ENCODE measurements at regions not wholly inside any gene's neighbourhood (a gene's known extent, or its start where the extent isn't known, plus 50 kb on each side); places are given as distances from the start of the nearest gene placed in this dataset.

DNA sequence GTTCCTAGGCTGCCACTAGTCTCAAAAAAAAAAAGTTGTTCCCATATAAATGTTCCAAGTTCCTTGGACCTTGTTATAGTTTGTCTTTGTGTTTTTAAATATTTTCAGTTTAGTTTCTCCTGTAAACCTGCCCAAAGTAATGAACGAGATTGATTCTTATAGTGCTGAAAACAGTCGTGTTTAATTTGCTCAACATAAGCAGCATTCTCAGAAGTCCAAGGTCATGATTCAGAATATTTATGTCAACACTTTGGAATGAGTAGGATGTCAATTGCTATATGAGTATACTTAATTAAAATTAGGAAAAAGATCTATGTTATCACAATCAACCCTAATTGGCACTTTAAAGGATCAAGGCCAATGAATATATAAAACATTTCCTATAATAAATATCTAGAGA lies 510.9 kb downstream of the PPP4R3C start:
- Histone ChIP-seq H3K9ac (ENCODE audit: low read length) (no peak overlapping the region), H3F3A (ENCODE audit: low read length, unreplicated experiment) (no peaks in the 10 kb centered on the region), H3K9me3 (ENCODE audit: low read length) (no peaks in the 10 kb centered on the region), H3K4me3 (ENCODE audit: low read length) (no peak overlapping the region), H4K20me1 (ENCODE audit: low read length) (no peaks in the 10 kb centered on the region), H3K4me1 (ENCODE audit: insufficient read depth, low read length) (no peaks in the 10 kb centered on the region), H3K9me2 (replicated peaks; ENCODE audit: low read length) (no peaks in the 10 kb centered on the region), H2AFZ (ENCODE audit: low read length) (no peak overlapping the region), H3K36me3 (ENCODE audit: low read depth, low read length) (no peaks in the 10 kb centered on the region), H3K79me2 (ENCODE audit: low read length) (no peaks in the 10 kb centered on the region), H3K27me3 (ENCODE audit: low read length) (no peaks in the 10 kb centered on the region), H3K4me2 (ENCODE audit: low read length) (no peak overlapping the region), H3K27ac (ENCODE audit: low read length) (no peak overlapping the region)
- no peak for DNase-seq
- ChIA-PET POLR2A (ENCODE audit: unreplicated experiment) (no interaction called here), CTCF (no interaction called here)
- no peak for ATAC-seq
- intact Hi-C loops (cut with micrococcal nuclease) = no loop called here
- no peak for TF ChIP-seq EZH2phosphoT487 (IDR thresholded peaks at IDR 0.05; ENCODE audit: borderline replicate concordance, low read length)
- TF ChIP-seq, protein P1, sequence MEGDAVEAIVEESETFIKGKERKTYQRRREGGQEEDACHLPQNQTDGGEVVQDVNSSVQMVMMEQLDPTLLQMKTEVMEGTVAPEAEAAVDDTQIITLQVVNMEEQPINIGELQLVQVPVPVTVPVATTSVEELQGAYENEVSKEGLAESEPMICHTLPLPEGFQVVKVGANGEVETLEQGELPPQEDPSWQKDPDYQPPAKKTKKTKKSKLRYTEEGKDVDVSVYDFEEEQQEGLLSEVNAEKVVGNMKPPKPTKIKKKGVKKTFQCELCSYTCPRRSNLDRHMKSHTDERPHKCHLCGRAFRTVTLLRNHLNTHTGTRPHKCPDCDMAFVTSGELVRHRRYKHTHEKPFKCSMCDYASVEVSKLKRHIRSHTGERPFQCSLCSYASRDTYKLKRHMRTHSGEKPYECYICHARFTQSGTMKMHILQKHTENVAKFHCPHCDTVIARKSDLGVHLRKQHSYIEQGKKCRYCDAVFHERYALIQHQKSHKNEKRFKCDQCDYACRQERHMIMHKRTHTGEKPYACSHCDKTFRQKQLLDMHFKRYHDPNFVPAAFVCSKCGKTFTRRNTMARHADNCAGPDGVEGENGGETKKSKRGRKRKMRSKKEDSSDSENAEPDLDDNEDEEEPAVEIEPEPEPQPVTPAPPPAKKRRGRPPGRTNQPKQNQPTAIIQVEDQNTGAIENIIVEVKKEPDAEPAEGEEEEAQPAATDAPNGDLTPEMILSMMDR (conservative IDR thresholded peaks at IDR 0.05; ENCODE audit: low read depth, low read length) = no peak
- no peak for TF ChIP-seq EZH2 (IDR thresholded peaks at IDR 0.05; ENCODE audit: low read length, unreplicated experiment)
- BruUV-seq (replicated peaks) = no TSS peak

DNA sequence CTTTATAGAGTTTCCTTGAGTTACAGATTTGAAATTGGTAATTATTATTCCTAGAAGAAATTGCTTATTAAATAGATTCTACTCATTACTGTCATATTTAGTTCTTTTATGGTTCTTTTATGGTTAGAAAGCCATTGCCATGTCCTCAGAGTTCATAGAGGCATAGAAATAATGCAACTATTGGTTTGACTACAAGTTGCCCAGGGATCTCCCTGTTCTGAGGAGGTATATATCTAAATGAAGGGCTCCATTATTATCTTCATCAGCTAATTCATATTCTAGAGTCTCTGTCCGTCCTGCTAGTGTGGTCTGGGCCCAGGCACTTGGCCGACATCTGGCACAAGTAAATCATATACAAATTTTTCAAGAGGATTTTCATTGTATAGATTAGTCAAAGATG lies 535.7 kb downstream of the PPP4R3C start:
- Histone ChIP-seq H3K36me3 (ENCODE audit: low read depth, low read length) (no peaks in the 10 kb centered on the region), H3K9me2 (replicated peaks; ENCODE audit: low read length) (no peaks in the 10 kb centered on the region), H3K4me1 (ENCODE audit: insufficient read depth, low read length) (no peaks in the 10 kb centered on the region), H3K79me2 (ENCODE audit: low read length) (no peaks in the 10 kb centered on the region), H4K20me1 (ENCODE audit: low read length) (no peaks in the 10 kb centered on the region), H3K9me3 (ENCODE audit: low read length) (no peaks in the 10 kb centered on the region), H3K27ac (ENCODE audit: low read length) (no peak overlapping the region), H3K27me3 (ENCODE audit: low read length) (no peaks in the 10 kb centered on the region), H3F3A (ENCODE audit: low read length, unreplicated experiment) (no peaks in the 10 kb centered on the region), H3K4me2 (ENCODE audit: low read length) (no peak overlapping the region), H2AFZ (ENCODE audit: low read length) (no peak overlapping the region), H3K9ac (ENCODE audit: low read length) (no peak overlapping the region), H3K4me3 (ENCODE audit: low read length) (no peak overlapping the region)
- CTCF ChIA-PET = no interaction called here
- BruUV-seq (replicated peaks) = no TSS peak
- intact Hi-C loops (cut with micrococcal nuclease) = no loop called here
- POLR2A ChIA-PET (ENCODE audit: unreplicated experiment) = no interaction called here
- DNase-seq = no peak
- TF ChIP-seq EZH2 (IDR thresholded peaks at IDR 0.05; ENCODE audit: low read length, unreplicated experiment) = no peak
- TF ChIP-seq, protein P1 (conservative IDR thresholded peaks at IDR 0.05; ENCODE audit: low read depth, low read length) = no peak
- ATAC-seq = no peak

DNA sequence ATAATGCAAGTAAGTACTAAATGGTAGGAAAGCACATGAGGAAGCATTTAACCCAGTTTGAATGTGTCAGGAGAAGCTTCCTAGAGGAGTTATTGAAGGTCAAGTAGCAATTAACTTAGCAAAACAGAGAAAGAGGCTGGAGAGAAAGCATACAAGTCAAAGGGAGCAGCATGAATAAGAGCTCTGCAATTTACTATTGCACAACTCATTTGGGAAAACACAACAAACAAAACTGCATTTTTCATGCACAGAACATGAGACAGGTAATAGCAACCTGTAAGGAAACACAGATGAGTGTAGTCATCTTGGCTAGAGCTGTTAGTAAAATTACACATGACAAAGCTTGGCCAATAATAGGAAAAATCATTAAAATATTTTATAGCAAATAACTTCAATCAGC lies 538.1 kb downstream of the PPP4R3C start:
- H3K27ac ChIP-seq (ENCODE audit: low read length) = no peak overlapping the region
- H3K4me3 ChIP-seq (ENCODE audit: low read length) = no peak overlapping the region
- TF ChIP-seq EZH2phosphoT487 (IDR thresholded peaks at IDR 0.05; ENCODE audit: borderline replicate concordance, low read length) (no peak), EZH2 (IDR thresholded peaks at IDR 0.05; ENCODE audit: low read length, unreplicated experiment) (no peak)
- TF ChIP-seq, protein P1 (conservative IDR thresholded peaks at IDR 0.05; ENCODE audit: low read depth, low read length) = no peak
- H3K27me3 ChIP-seq (ENCODE audit: low read length) = no peaks in the 10 kb centered on the region
- no peak for ATAC-seq
- no peak overlapping the region for H2AFZ ChIP-seq (ENCODE audit: low read length)
- CTCF ChIA-PET = no interaction called here
- no peaks in the 10 kb centered on the region for H3K4me1 ChIP-seq (ENCODE audit: insufficient read depth, low read length)
- no peaks in the 10 kb centered on the region for H3F3A ChIP-seq (ENCODE audit: low read length, unreplicated experiment)
- H3K9me2 ChIP-seq (replicated peaks; ENCODE audit: low read length) = no peaks in the 10 kb centered on the region
- no peaks in the 10 kb centered on the region for H3K9me3 ChIP-seq (ENCODE audit: low read length)
- H3K4me2 ChIP-seq (ENCODE audit: low read length) = no peak overlapping the region
- no peak overlapping the region for H3K9ac ChIP-seq (ENCODE audit: low read length)
- DNase-seq = no peak
- intact Hi-C loops (cut with micrococcal nuclease) = no loop called here
- no TSS peak for BruUV-seq (replicated peaks)
- no peaks in the 10 kb centered on the region for H3K79me2 ChIP-seq (ENCODE audit: low read length)
- H4K20me1 ChIP-seq (ENCODE audit: low read length) = no peaks in the 10 kb centered on the region
- no peaks in the 10 kb centered on the region for H3K36me3 ChIP-seq (ENCODE audit: low read depth, low read length)
- POLR2A ChIA-PET (ENCODE audit: unreplicated experiment) = no interaction called here

Measured in PC-3 (cell line).